CD4-positive, CD25-positive, alpha-beta regulatory T cell (primary cell): ENCODE measurements at regions not wholly inside any gene's neighbourhood (a gene's known extent, or its start where the extent isn't known, plus 50 kb on each side); places are given as distances from the start of the nearest gene placed in this dataset.
A peak's percentile ranks its signal among the peaks of the same experiment; 100 is the strongest.

Source experiments
- ATAC-seq, 2 donors: fragments of 150-1000 bp; cut with Tn5 transposase; one replicate each; pipeline ENCODE4 v1.10.0; 2021; ENCODE audit warnings: low read depth in 2 of 2, moderate number of reproducible peaks in 2 of 2, moderate library complexity in 1 of 2
- DNase-seq, 3 donors: peaks; one replicate each; pipeline versions ENCODE4 v3.0.0 to v3.0.0-alpha.2; 2012 to 2022; ENCODE audit warnings: mixed read lengths in 1 of 3
- H3K27ac ChIP-seq: one replicate; pipeline ENCODE4 v1.7.0; 2013; ENCODE audit warnings: mild to moderate bottlenecking, low read length; ENCODE audit not compliant: insufficient read depth, poor library complexity, severe bottlenecking
- H3K27me3 ChIP-seq: one replicate; pipeline ENCODE4 v1.7.0; 2013; ENCODE audit warnings: low read length; ENCODE audit not compliant: control insufficient read depth, insufficient read depth
- H3K36me3 ChIP-seq: one replicate; pipeline ENCODE4 v1.7.0; 2013; ENCODE audit warnings: mild to moderate bottlenecking, low read length, moderate library complexity; ENCODE audit not compliant: control insufficient read depth, insufficient read depth
- H3K4me1 ChIP-seq: 2 replicates; pipeline ENCODE4 v1.7.0; 2013; ENCODE audit warnings: mild to moderate bottlenecking, low read length; ENCODE audit not compliant: insufficient read depth, control insufficient read depth, poor library complexity, severe bottlenecking
- H3K4me3 ChIP-seq: one replicate; pipeline ENCODE4 v1.7.0; 2013; ENCODE audit warnings: low read depth, mild to moderate bottlenecking, low read length, moderate library complexity
- H3K9me3 ChIP-seq, 2 experiments: 1 replicate in 1 of 2; 2 replicates in 1 of 2; pipeline ENCODE4 v1.7.0; 2013; ENCODE audit warnings: low read length in 2 of 2, mild to moderate bottlenecking in 1 of 2, moderate library complexity in 1 of 2; ENCODE audit not compliant: control insufficient read depth in 2 of 2
- H3K27ac Mint-ChIP-seq, 3 donors: one replicate each; pipeline ENCODE4 v1.8.0; 2020 to 2022; ENCODE audit warnings: mild to moderate bottlenecking in 3 of 3, mixed read lengths in 3 of 3, moderate library complexity in 2 of 3
- H3K27me3 Mint-ChIP-seq: one replicate; pipeline ENCODE4 v1.8.0; 2022; ENCODE audit warnings: mild to moderate bottlenecking, mixed read lengths
- H3K36me3 Mint-ChIP-seq: one replicate; pipeline ENCODE4 v1.8.0; 2020; ENCODE audit warnings: mixed read lengths
- H3K4me1 Mint-ChIP-seq, 4 donors: one replicate each; pipeline ENCODE4 v1.8.0; 2020 to 2022; ENCODE audit warnings: mixed read lengths in 4 of 4, mild to moderate bottlenecking in 1 of 4
- H3K4me3 Mint-ChIP-seq, 4 donors: one replicate each; pipeline ENCODE4 v1.8.0; 2020 to 2022; ENCODE audit warnings: mild to moderate bottlenecking in 4 of 4, mixed read lengths in 4 of 4, moderate library complexity in 3 of 4
- H3K9me3 Mint-ChIP-seq, 7 donors: one replicate each; pipeline ENCODE4 v1.8.0; 2020 to 2022; ENCODE audit warnings: mixed read lengths in 7 of 7, mild to moderate bottlenecking in 3 of 7, moderate library complexity in 2 of 7

- no peak overlapping the region for H3K4me3 Mint-ChIP-seq
- H3K4me1 Mint-ChIP-seq, result no peaks in the 10 kb centered on the region
- H3K4me1 ChIP-seq, result no peaks in the 10 kb centered on the region
- DNase-seq (no peak), ATAC-seq (no peak)
- H3K4me3 ChIP-seq, result no peak overlapping the region
- no peaks in the 10 kb centered on the region for H3K36me3 ChIP-seq
- H3K27me3 Mint-ChIP-seq, result no peaks in the 10 kb centered on the region
- peaks cover 2 to 11% (median 4%) of the 10 kb centered on the region in 7 donors for H3K9me3 Mint-ChIP-seq
- no peaks in the 10 kb centered on the region for H3K9me3 ChIP-seq
- H3K36me3 Mint-ChIP-seq, result no peaks in the 10 kb centered on the region
- no peak overlapping the region for H3K27ac ChIP-seq
- no peaks in the 10 kb centered on the region for H3K27me3 ChIP-seq
- H3K27ac Mint-ChIP-seq, result no peak overlapping the region
Measured at GRCh38 chr4:186918466-186918865, 194.8 kb upstream of the FAT1 start.

GRCh38 chr4:186919340-186919739, 195.7 kb upstream of the FAT1 start:
- H3K27ac Mint-ChIP-seq, result no peak overlapping the region
- H3K27me3 ChIP-seq, result no peaks in the 10 kb centered on the region
- no peak for ATAC-seq

GRCh38 chr4:186920483-186920882, 196.8 kb upstream of the FAT1 start:
- no peaks in the 10 kb centered on the region for H3K9me3 ChIP-seq
- H3K4me3 ChIP-seq, result no peak overlapping the region
- Mint-ChIP-seq H3K36me3 (no peaks in the 10 kb centered on the region), H3K27me3 (no peaks in the 10 kb centered on the region), H3K4me3 (no peak overlapping the region), H3K9me3 (peaks cover 3 to 11% (median 5%) of the 10 kb centered on the region in 7 donors), H3K4me1 (no peaks in the 10 kb centered on the region), H3K27ac (no peak overlapping the region)
- H3K4me1 ChIP-seq, result no peaks in the 10 kb centered on the region
- no peak for DNase-seq
- no peaks in the 10 kb centered on the region for H3K36me3 ChIP-seq
- no peak for ATAC-seq
- no peak overlapping the region for H3K27ac ChIP-seq
- H3K27me3 ChIP-seq, result no peaks in the 10 kb centered on the region

More at GRCh38 chr4:186919340-186919739, 195.7 kb upstream of the FAT1 start:
- no peaks in the 10 kb centered on the region for H3K9me3 ChIP-seq
- H3K27me3 Mint-ChIP-seq, result no peaks in the 10 kb centered on the region
- H3K27ac ChIP-seq, result no peak overlapping the region
- H3K9me3 Mint-ChIP-seq, result peaks cover 2 to 11% (median 5%) of the 10 kb centered on the region in 7 donors
- no peaks in the 10 kb centered on the region for H3K4me1 ChIP-seq
- H3K4me3 Mint-ChIP-seq, result no peak overlapping the region
- DNase-seq, result no peak
- no peaks in the 10 kb centered on the region for H3K36me3 Mint-ChIP-seq
- H3K36me3 ChIP-seq, result no peaks in the 10 kb centered on the region
- H3K4me3 ChIP-seq, result no peak overlapping the region
- H3K4me1 Mint-ChIP-seq, result no peaks in the 10 kb centered on the region

GRCh38 chr4:186920992-186921391, 197.3 kb upstream of the FAT1 start:
- no peaks in the 10 kb centered on the region for H3K36me3 Mint-ChIP-seq
- H3K27ac Mint-ChIP-seq, result no peak overlapping the region
- no peaks in the 10 kb centered on the region for H3K36me3 ChIP-seq
- H3K27me3 ChIP-seq, result no peaks in the 10 kb centered on the region
- no peak overlapping the region for H3K27ac ChIP-seq
- H3K4me3 ChIP-seq, result no peak overlapping the region
- no peaks in the 10 kb centered on the region for H3K27me3 Mint-ChIP-seq
- no peaks in the 10 kb centered on the region for H3K4me1 ChIP-seq
- no peak for DNase-seq
- peaks cover 3 to 11% (median 5%) of the 10 kb centered on the region in 7 donors for H3K9me3 Mint-ChIP-seq
- no peak for ATAC-seq
- H3K4me3 Mint-ChIP-seq, result no peak overlapping the region
- no peaks in the 10 kb centered on the region for H3K4me1 Mint-ChIP-seq
- H3K9me3 ChIP-seq, result no peaks in the 10 kb centered on the region

- Mint-ChIP-seq H3K27me3 (no peaks in the 10 kb centered on the region), H3K36me3 (no peaks in the 10 kb centered on the region), H3K27ac (peak overlapping the region in 1 of 3 donors; percentile 84), H3K4me1 (no peaks in the 10 kb centered on the region), H3K9me3 (peaks cover 1 to 9% (median 3%) of the 10 kb centered on the region in 7 donors), H3K4me3 (no peak overlapping the region)
- ATAC-seq (no peak), DNase-seq (no peak)
- no peak overlapping the region for H3K4me3 ChIP-seq
- H3K9me3 ChIP-seq, result peaks cover 0 to 2% of the 10 kb centered on the region in 2 experiments
- no peaks in the 10 kb centered on the region for H3K27me3 ChIP-seq
- no peaks in the 10 kb centered on the region for H3K4me1 ChIP-seq
- H3K27ac ChIP-seq, result no peak overlapping the region
- no peaks in the 10 kb centered on the region for H3K36me3 ChIP-seq
Measured at GRCh38 chr4:186924723-186925122, 201.1 kb upstream of the FAT1 start.

GRCh38 chr4:186927624-186928023, 204.0 kb upstream of the FAT1 start:
- no peaks in the 10 kb centered on the region for H3K27me3 Mint-ChIP-seq
- Histone ChIP-seq H3K4me1 (no peaks in the 10 kb centered on the region), H3K27ac (no peak overlapping the region), H3K36me3 (no peaks in the 10 kb centered on the region), H3K4me3 (no peak overlapping the region), H3K9me3 (peaks cover 0 to 2% of the 10 kb centered on the region in 2 experiments), H3K27me3 (no peaks in the 10 kb centered on the region)
- no peak overlapping the region for H3K27ac Mint-ChIP-seq
- no peak for ATAC-seq
- H3K36me3 Mint-ChIP-seq, result no peaks in the 10 kb centered on the region
- H3K4me1 Mint-ChIP-seq, result no peaks in the 10 kb centered on the region
- H3K4me3 Mint-ChIP-seq, result no peak overlapping the region
- H3K9me3 Mint-ChIP-seq, result peaks cover 0 to 16% (median 4%) of the 10 kb centered on the region in 7 donors
- no peak for DNase-seq

- Mint-ChIP-seq H3K4me1 (no peaks in the 10 kb centered on the region), H3K9me3 (peaks cover 0 to 12% (median 5%) of the 10 kb centered on the region in 7 donors), H3K4me3 (no peak overlapping the region), H3K27me3 (no peaks in the 10 kb centered on the region), H3K36me3 (no peaks in the 10 kb centered on the region), H3K27ac (no peak overlapping the region)
- DNase-seq, result no peak
- Histone ChIP-seq H3K4me3 (no peak overlapping the region), H3K36me3 (no peaks in the 10 kb centered on the region), H3K27me3 (no peaks in the 10 kb centered on the region), H3K9me3 (peaks cover 0 to 2% of the 10 kb centered on the region in 2 experiments), H3K4me1 (no peaks in the 10 kb centered on the region), H3K27ac (no peak overlapping the region)
- no peak for ATAC-seq
Measured at GRCh38 chr4:186930024-186930423, 206.4 kb upstream of the FAT1 start.

- no peak for ATAC-seq
- no peaks in the 10 kb centered on the region for H3K4me1 ChIP-seq
- peaks cover 0 to 12% (median 5%) of the 10 kb centered on the region in 7 donors for H3K9me3 Mint-ChIP-seq
- H3K4me3 Mint-ChIP-seq, result no peak overlapping the region
- no peaks in the 10 kb centered on the region for H3K36me3 Mint-ChIP-seq
- H3K4me3 ChIP-seq, result no peak overlapping the region
- H3K27me3 Mint-ChIP-seq, result no peaks in the 10 kb centered on the region
- no peak for DNase-seq
- no peaks in the 10 kb centered on the region for H3K4me1 Mint-ChIP-seq
- H3K27me3 ChIP-seq, result no peaks in the 10 kb centered on the region
- H3K9me3 ChIP-seq, result peaks cover 0 to 2% of the 10 kb centered on the region in 2 experiments
- no peak overlapping the region for H3K27ac Mint-ChIP-seq
- H3K27ac ChIP-seq, result no peak overlapping the region
- H3K36me3 ChIP-seq, result no peaks in the 10 kb centered on the region
Measured at GRCh38 chr4:186931519-186931918, 207.9 kb upstream of the FAT1 start.
